B cell (primary cell): ENCODE measurements at regions not wholly inside any gene's neighbourhood (a gene's known extent, or its start where the extent isn't known, plus 50 kb on each side); places are given as distances from the start of the nearest gene placed in this dataset.

Experiments used
- CTCF ChIP-seq: fragments of 200-600 bp; IDR thresholded peaks from one replicate; pipeline ENCODE4 v1.8.0; 2022; ENCODE audit warnings: antibody characterized with exemption, mild to moderate bottlenecking
- EZH2 ChIP-seq: IDR thresholded peaks from 2 replicates; pipeline ENCODE4 v1.6.1; 2012; ENCODE audit warnings: borderline replicate concordance, low read depth, mild to moderate bottlenecking, moderate library complexity, low read length; ENCODE audit not compliant: insufficient read depth, poor library complexity, severe bottlenecking

- TF ChIP-seq EZH2 (no peak), CTCF (no peak)
Observed at GRCh38 chr14:71271166-71271945, 364.1 kb downstream of the PCNX1 start.
